ENCODE measurements at regions not wholly inside any gene's neighbourhood (a gene's known extent, or its start where the extent isn't known, plus 50 kb on each side); places are given as distances from the start of the nearest gene placed in this dataset.

GRCh38 chr17:69878661-69879060 lies 196.4 kb upstream of the KCNJ16 start:
- Mint-ChIP-seq H3K36me3 (ENCODE audit: insufficient read depth) (no peaks in the 10 kb centered on the region), H3K27me3 (ENCODE audit: low read depth) (no peaks in the 10 kb centered on the region), H3K4me1 (ENCODE audit: low read depth) (no peaks in the 10 kb centered on the region), H3K9me3 (no peaks in the 10 kb centered on the region), H3K4me3 (no peak overlapping the region)
- DNase-seq, result no peak
- no peak for ATAC-seq

GRCh38 chr17:69879576-69879975 lies 195.4 kb upstream of the KCNJ16 start:
- no peaks in the 10 kb centered on the region for H3K4me1 Mint-ChIP-seq (ENCODE audit: low read depth)
- no peaks in the 10 kb centered on the region for H3K9me3 Mint-ChIP-seq
- no peaks in the 10 kb centered on the region for H3K27me3 Mint-ChIP-seq (ENCODE audit: low read depth)
- ATAC-seq, result no peak
- H3K4me3 Mint-ChIP-seq, result no peak overlapping the region
- no peaks in the 10 kb centered on the region for H3K36me3 Mint-ChIP-seq (ENCODE audit: insufficient read depth)
- DNase-seq, result no peak

GRCh38 chr17:69880591-69881112 lies 194.4 kb upstream of the KCNJ16 start:
- H3K36me3 Mint-ChIP-seq (ENCODE audit: insufficient read depth), result no peaks in the 10 kb centered on the region
- no peaks in the 10 kb centered on the region for H3K27me3 Mint-ChIP-seq (ENCODE audit: low read depth)
- no peak overlapping the region for H3K4me3 Mint-ChIP-seq
- H3K4me1 Mint-ChIP-seq (ENCODE audit: low read depth), result no peaks in the 10 kb centered on the region
- no peaks in the 10 kb centered on the region for H3K9me3 Mint-ChIP-seq
- DNase-seq (no peak), ATAC-seq (no peak)

GRCh38 chr17:69882281-69882680 lies 192.7 kb upstream of the KCNJ16 start:
- no peaks in the 10 kb centered on the region for H3K27me3 Mint-ChIP-seq (ENCODE audit: low read depth)
- H3K36me3 Mint-ChIP-seq (ENCODE audit: insufficient read depth), result no peaks in the 10 kb centered on the region
- no peaks in the 10 kb centered on the region for H3K4me1 Mint-ChIP-seq (ENCODE audit: low read depth)
- ATAC-seq (no peak), DNase-seq (no peak)
- no peak overlapping the region for H3K4me3 Mint-ChIP-seq
- H3K9me3 Mint-ChIP-seq, result no peaks in the 10 kb centered on the region

- Mint-ChIP-seq H3K36me3 (ENCODE audit: insufficient read depth) (no peaks in the 10 kb centered on the region), H3K4me3 (no peak overlapping the region), H3K27me3 (ENCODE audit: low read depth) (no peaks in the 10 kb centered on the region), H3K9me3 (no peaks in the 10 kb centered on the region), H3K4me1 (ENCODE audit: low read depth) (no peaks in the 10 kb centered on the region)
- no peak for ATAC-seq
- DNase-seq, result no peak
These were observed 191.9 kb upstream of the KCNJ16 start for GRCh38 chr17:69883120-69883519.

- Mint-ChIP-seq H3K4me1 (ENCODE audit: low read depth) (no peaks in the 10 kb centered on the region), H3K36me3 (ENCODE audit: insufficient read depth) (no peaks in the 10 kb centered on the region), H3K4me3 (no peak overlapping the region), H3K9me3 (no peaks in the 10 kb centered on the region), H3K27me3 (ENCODE audit: low read depth) (no peaks in the 10 kb centered on the region)
- no peak for ATAC-seq
- DNase-seq, result no peak
These were observed 190.7 kb upstream of the KCNJ16 start for GRCh38 chr17:69884356-69884755.

GRCh38 chr17:69884846-69885245 lies 190.2 kb upstream of the KCNJ16 start:
- DNase-seq (no peak), ATAC-seq (no peak)
- H3K4me1 Mint-ChIP-seq (ENCODE audit: low read depth), result no peaks in the 10 kb centered on the region
- no peaks in the 10 kb centered on the region for H3K36me3 Mint-ChIP-seq (ENCODE audit: insufficient read depth)
- no peak overlapping the region for H3K4me3 Mint-ChIP-seq
- H3K27me3 Mint-ChIP-seq (ENCODE audit: low read depth), result no peaks in the 10 kb centered on the region
- no peaks in the 10 kb centered on the region for H3K9me3 Mint-ChIP-seq

- H3K4me1 Mint-ChIP-seq (ENCODE audit: low read depth), result no peaks in the 10 kb centered on the region
These were observed 176.4 kb upstream of the KCNJ16 start for GRCh38 chr17:69898601-69899000.

GRCh38 chr17:69900101-69900500 lies 174.9 kb upstream of the KCNJ16 start:
- Mint-ChIP-seq H3K36me3 (ENCODE audit: insufficient read depth) (no peaks in the 10 kb centered on the region), H3K9me3 (no peaks in the 10 kb centered on the region), H3K27me3 (ENCODE audit: low read depth) (no peaks in the 10 kb centered on the region), H3K4me1 (ENCODE audit: low read depth) (no peaks in the 10 kb centered on the region), H3K4me3 (no peak overlapping the region)
- DNase-seq (no peak), ATAC-seq (no peak)

More at GRCh38 chr17:69898601-69899000, 176.4 kb upstream of the KCNJ16 start:
- H3K4me3 Mint-ChIP-seq, result no peak overlapping the region
- no peaks in the 10 kb centered on the region for H3K36me3 Mint-ChIP-seq (ENCODE audit: insufficient read depth)
- no peak for ATAC-seq
- no peaks in the 10 kb centered on the region for H3K27me3 Mint-ChIP-seq (ENCODE audit: low read depth)
- no peak for DNase-seq
- H3K9me3 Mint-ChIP-seq, result no peaks in the 10 kb centered on the region

GRCh38 chr17:69900829-69901228 lies 174.2 kb upstream of the KCNJ16 start:
- DNase-seq, result no peak
- H3K4me3 Mint-ChIP-seq, result no peak overlapping the region
- H3K27me3 Mint-ChIP-seq (ENCODE audit: low read depth), result no peaks in the 10 kb centered on the region
- ATAC-seq, result no peak
- H3K9me3 Mint-ChIP-seq, result no peaks in the 10 kb centered on the region
- H3K36me3 Mint-ChIP-seq (ENCODE audit: insufficient read depth), result no peaks in the 10 kb centered on the region
- no peaks in the 10 kb centered on the region for H3K4me1 Mint-ChIP-seq (ENCODE audit: low read depth)

GRCh38 chr17:69906306-69906705 lies 168.7 kb upstream of the KCNJ16 start:
- H3K27me3 Mint-ChIP-seq (ENCODE audit: low read depth), result no peaks in the 10 kb centered on the region
- DNase-seq (no peak), ATAC-seq (no peak)
- H3K9me3 Mint-ChIP-seq, result no peaks in the 10 kb centered on the region
- no peak overlapping the region for H3K4me3 Mint-ChIP-seq
- no peaks in the 10 kb centered on the region for H3K36me3 Mint-ChIP-seq (ENCODE audit: insufficient read depth)
- no peaks in the 10 kb centered on the region for H3K4me1 Mint-ChIP-seq (ENCODE audit: low read depth)

- Mint-ChIP-seq H3K27me3 (ENCODE audit: low read depth) (no peaks in the 10 kb centered on the region), H3K4me3 (no peak overlapping the region), H3K4me1 (ENCODE audit: low read depth) (no peaks in the 10 kb centered on the region), H3K9me3 (no peaks in the 10 kb centered on the region), H3K36me3 (ENCODE audit: insufficient read depth) (no peaks in the 10 kb centered on the region)
- DNase-seq, result no peak
- no peak for ATAC-seq
These were observed 167.7 kb upstream of the KCNJ16 start for GRCh38 chr17:69907132-69907847.

GRCh38 chr17:69908626-69909368 lies 166.2 kb upstream of the KCNJ16 start:
- H3K27me3 Mint-ChIP-seq (ENCODE audit: low read depth), result no peaks in the 10 kb centered on the region
- H3K36me3 Mint-ChIP-seq (ENCODE audit: insufficient read depth), result no peaks in the 10 kb centered on the region
- H3K4me3 Mint-ChIP-seq, result no peak overlapping the region
- H3K9me3 Mint-ChIP-seq, result no peaks in the 10 kb centered on the region
- H3K4me1 Mint-ChIP-seq (ENCODE audit: low read depth), result no peaks in the 10 kb centered on the region
- no peak for DNase-seq
- ATAC-seq, result no peak

GRCh38 chr17:69909389-69909788 lies 165.6 kb upstream of the KCNJ16 start:
- Mint-ChIP-seq H3K4me3 (no peak overlapping the region), H3K27me3 (ENCODE audit: low read depth) (no peaks in the 10 kb centered on the region), H3K9me3 (no peaks in the 10 kb centered on the region), H3K4me1 (ENCODE audit: low read depth) (no peaks in the 10 kb centered on the region), H3K36me3 (ENCODE audit: insufficient read depth) (no peaks in the 10 kb centered on the region)
- no peak for DNase-seq
- no peak for ATAC-seq

- Mint-ChIP-seq H3K27me3 (ENCODE audit: low read depth) (no peaks in the 10 kb centered on the region), H3K4me1 (ENCODE audit: low read depth) (no peaks in the 10 kb centered on the region), H3K4me3 (no peak overlapping the region), H3K9me3 (no peaks in the 10 kb centered on the region), H3K36me3 (ENCODE audit: insufficient read depth) (no peaks in the 10 kb centered on the region)
- no peak for DNase-seq
- ATAC-seq, result no peak
These were observed 162.2 kb upstream of the KCNJ16 start for GRCh38 chr17:69912805-69913204.
